ENCODE measurements at regions not wholly inside any gene's neighbourhood (a gene's known extent, or its start where the extent isn't known, plus 50 kb on each side); places are given as distances from the start of the nearest gene placed in this dataset.
"Not testable (repeated sequence)": the region's sequence is repeated elsewhere in the genome, so short reads cannot be mapped to it uniquely, and the experiment has no call there.

DNA sequence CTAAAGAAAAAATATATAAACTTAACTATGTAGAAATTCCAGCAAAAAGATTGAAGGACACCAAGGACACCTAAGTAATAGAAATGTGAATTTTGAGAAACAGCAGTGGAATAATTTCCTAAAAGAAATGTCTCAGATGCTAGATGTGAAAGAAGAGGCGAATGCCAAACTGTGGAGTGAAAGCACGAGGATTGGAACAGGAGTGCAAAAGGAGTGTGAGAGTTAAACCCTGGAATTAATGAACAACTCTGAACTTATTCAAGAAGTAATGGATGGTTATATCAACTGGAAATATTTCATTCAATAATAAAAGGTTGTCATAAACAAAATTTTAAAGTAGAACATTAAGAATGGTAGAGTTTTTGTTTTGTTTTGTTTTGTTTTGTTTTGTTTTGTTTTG is 78.5 kb upstream of the SGIP1 start:
- ATAC-seq = no peak
- intact Hi-C loops (cut with DNase I) = no loop called here
- WGBS, 3 donors = 77% methylated on average over 2 of the region's 2 CpGs
- DNase-seq = no peak
- no peaks in the 10 kb centered on the region for H3K27me3 ChIP-seq (ENCODE audit: insufficient read depth in 3 of 3, low read length in 2 of 3)
- H3K9me3 ChIP-seq = no peaks in the 10 kb centered on the region
- no peak overlapping the region for H3K4me3 ChIP-seq
- H3K36me3 ChIP-seq (ENCODE audit: insufficient read depth in 1 of 2, low read depth in 1 of 2) = no peaks in the 10 kb centered on the region
- H3K4me1 ChIP-seq = peaks cover 2% of the 10 kb centered on the region
- TF ChIP-seq, protein P1, sequence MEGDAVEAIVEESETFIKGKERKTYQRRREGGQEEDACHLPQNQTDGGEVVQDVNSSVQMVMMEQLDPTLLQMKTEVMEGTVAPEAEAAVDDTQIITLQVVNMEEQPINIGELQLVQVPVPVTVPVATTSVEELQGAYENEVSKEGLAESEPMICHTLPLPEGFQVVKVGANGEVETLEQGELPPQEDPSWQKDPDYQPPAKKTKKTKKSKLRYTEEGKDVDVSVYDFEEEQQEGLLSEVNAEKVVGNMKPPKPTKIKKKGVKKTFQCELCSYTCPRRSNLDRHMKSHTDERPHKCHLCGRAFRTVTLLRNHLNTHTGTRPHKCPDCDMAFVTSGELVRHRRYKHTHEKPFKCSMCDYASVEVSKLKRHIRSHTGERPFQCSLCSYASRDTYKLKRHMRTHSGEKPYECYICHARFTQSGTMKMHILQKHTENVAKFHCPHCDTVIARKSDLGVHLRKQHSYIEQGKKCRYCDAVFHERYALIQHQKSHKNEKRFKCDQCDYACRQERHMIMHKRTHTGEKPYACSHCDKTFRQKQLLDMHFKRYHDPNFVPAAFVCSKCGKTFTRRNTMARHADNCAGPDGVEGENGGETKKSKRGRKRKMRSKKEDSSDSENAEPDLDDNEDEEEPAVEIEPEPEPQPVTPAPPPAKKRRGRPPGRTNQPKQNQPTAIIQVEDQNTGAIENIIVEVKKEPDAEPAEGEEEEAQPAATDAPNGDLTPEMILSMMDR (IDR thresholded peaks at IDR 0.05) = no peak
- H3K27ac ChIP-seq = no peak overlapping the region

DNA sequence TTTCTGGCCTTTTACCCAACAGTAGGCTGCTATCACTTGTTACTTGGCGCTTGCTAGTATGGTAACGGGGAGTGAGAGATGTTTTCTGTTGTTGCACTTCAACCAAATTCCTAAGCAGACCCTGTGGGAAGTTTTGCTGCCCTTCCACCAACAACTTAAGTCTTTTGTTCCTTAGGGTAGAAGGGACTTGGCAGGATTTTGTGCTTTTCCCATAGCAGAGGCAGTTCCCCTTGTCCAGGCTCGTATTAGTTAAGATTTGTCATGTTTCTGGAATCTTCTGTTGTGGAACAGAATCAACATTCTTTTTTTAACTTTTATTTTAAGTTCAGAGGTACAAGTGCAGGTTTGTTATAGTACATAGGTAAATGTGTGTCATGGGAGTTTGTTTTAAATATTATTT is 73.2 kb upstream of the SGIP1 start:
- no peaks in the 10 kb centered on the region for H3K4me1 ChIP-seq
- intact Hi-C loops (cut with DNase I) = no loop called here
- H3K4me3 ChIP-seq = no peak overlapping the region
- no peaks in the 10 kb centered on the region for H3K36me3 ChIP-seq (ENCODE audit: insufficient read depth in 1 of 2, low read depth in 1 of 2)
- TF ChIP-seq, protein P1 (IDR thresholded peaks at IDR 0.05) = no peak
- ATAC-seq = no peak
- DNase-seq = no peak
- WGBS, 3 donors = 75 to 78% (median 77%) methylated on average over 3 of the region's 3 CpGs
- H3K27ac ChIP-seq = no peak overlapping the region
- H3K27me3 ChIP-seq (ENCODE audit: insufficient read depth in 3 of 3, low read length in 2 of 3) = no peaks in the 10 kb centered on the region
- H3K9me3 ChIP-seq = no peaks in the 10 kb centered on the region

DNA sequence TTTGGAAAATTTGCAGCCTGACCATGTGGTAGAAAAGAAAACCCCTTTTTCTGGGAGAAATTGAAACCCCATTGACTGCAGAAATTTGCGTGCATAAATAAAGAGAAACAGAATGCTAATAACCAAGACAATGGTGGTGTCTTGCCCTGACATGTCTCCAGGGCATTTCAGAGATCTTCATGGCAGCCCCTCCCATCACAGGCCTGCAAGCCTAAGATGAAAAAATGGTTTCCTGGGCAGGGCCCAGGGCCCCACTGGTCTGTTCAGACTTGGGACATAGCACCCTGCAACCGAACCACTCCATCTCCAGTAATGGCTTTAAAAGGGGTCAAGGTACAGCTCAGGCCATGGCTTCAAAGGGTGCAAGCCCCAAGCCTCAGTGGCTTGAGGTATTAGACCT is 71.6 kb upstream of the SGIP1 start:
- ATAC-seq = no peak
- H3K27ac ChIP-seq = no peak overlapping the region
- no peak overlapping the region for H3K4me3 ChIP-seq
- WGBS, 3 donors = 90 to 94% (median 93%) methylated on average over 2 of the region's 2 CpGs
- no peaks in the 10 kb centered on the region for H3K4me1 ChIP-seq
- no peaks in the 10 kb centered on the region for H3K27me3 ChIP-seq (ENCODE audit: insufficient read depth in 3 of 3, low read length in 2 of 3)
- H3K9me3 ChIP-seq = no peaks in the 10 kb centered on the region
- DNase-seq = no peak
- TF ChIP-seq, protein P1 (IDR thresholded peaks at IDR 0.05) = no peak
- intact Hi-C loops (cut with DNase I) = no loop called here
- H3K36me3 ChIP-seq (ENCODE audit: insufficient read depth in 1 of 2, low read depth in 1 of 2) = no peaks in the 10 kb centered on the region

DNA sequence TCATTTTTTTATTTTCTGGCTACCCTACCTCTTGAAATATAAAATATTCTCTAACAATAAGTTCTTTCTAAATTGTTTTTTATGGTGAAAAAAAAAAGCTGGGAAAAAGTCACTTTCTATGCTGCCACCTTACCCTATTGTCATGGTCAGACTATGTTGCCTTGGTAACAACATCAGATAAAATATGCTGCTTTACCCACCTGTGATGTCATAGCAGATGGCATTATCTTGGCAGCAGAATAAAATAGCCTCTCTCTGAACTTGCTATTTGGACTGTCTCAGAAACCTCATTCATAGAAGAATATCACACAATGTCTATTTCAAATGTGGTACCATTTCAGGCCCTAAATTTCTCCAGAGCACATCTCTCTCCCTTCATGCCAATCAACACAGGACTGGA is 69.6 kb upstream of the SGIP1 start:
- no peak for DNase-seq
- no peak for ATAC-seq
- H3K36me3 ChIP-seq (ENCODE audit: insufficient read depth in 1 of 2, low read depth in 1 of 2) = no peaks in the 10 kb centered on the region
- TF ChIP-seq, protein P1 (IDR thresholded peaks at IDR 0.05) = no peak
- no peaks in the 10 kb centered on the region for H3K27me3 ChIP-seq (ENCODE audit: insufficient read depth in 3 of 3, low read length in 2 of 3)
- no peak overlapping the region for H3K27ac ChIP-seq
- H3K9me3 ChIP-seq = no peaks in the 10 kb centered on the region
- no peaks in the 10 kb centered on the region for H3K4me1 ChIP-seq
- intact Hi-C loops (cut with DNase I) = no loop called here
- no peak overlapping the region for H3K4me3 ChIP-seq

DNA sequence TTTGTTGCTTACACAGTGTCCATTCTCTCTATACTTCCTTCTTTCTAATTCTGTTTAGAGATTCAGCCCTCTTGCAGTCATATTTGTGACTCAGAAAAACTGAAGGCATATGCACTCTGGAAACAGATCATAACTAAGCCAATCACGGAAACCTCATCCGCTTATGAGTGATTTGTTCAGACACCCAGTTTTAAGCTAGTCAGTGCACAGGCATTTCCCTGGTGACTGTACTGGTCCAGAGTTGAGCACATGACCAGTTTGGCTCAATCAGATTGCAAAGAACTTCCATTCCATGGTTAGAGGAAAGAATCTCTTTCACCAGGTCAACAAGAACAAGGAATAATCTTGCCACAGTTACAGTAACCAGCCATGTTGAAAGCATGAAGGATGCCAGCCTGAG is 69.2 kb upstream of the SGIP1 start:
- ATAC-seq (no peak), DNase-seq (no peak)
- H3K27me3 ChIP-seq (ENCODE audit: insufficient read depth in 3 of 3, low read length in 2 of 3) = no peaks in the 10 kb centered on the region
- no peak overlapping the region for H3K4me3 ChIP-seq
- no peak overlapping the region for H3K27ac ChIP-seq
- intact Hi-C loops (cut with DNase I) = no loop called here
- WGBS, 3 donors = 42 to 88% (median 74%) methylated on average over 2 of the region's 2 CpGs
- no peaks in the 10 kb centered on the region for H3K36me3 ChIP-seq (ENCODE audit: insufficient read depth in 1 of 2, low read depth in 1 of 2)
- no peaks in the 10 kb centered on the region for H3K9me3 ChIP-seq
- no peaks in the 10 kb centered on the region for H3K4me1 ChIP-seq
- TF ChIP-seq, protein P1 (IDR thresholded peaks at IDR 0.05) = no peak

DNA sequence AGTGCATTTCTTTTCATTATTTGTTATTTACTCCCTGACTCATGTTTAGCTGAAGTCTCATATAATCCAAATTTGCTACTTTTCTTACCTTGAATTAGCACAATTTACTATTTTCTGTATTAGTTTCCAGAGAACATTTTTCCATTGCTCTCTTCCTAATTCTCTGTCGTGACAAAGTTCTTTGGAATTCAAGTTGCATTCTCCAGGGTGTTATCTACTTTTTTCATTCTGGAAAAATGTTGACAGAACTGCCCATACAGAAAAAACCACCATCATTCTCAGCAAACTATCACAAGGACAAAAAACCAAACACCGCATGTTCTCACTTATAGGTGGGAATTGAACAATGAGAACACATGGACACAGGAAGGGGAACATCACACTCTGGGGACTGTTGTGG is 67.3 kb upstream of the SGIP1 start:
- H3K9me3 ChIP-seq; H3K4me1 ChIP-seq; H3K36me3 ChIP-seq (ENCODE audit: insufficient read depth in 1 of 2, low read depth in 1 of 2); DNase-seq; H3K4me3 ChIP-seq; H3K27ac ChIP-seq; H3K27me3 ChIP-seq (ENCODE audit: insufficient read depth in 3 of 3, low read length in 2 of 3); intact Hi-C loops (cut with DNase I); ATAC-seq: not testable (repeated sequence)
- WGBS, 3 donors = 56 to 61% (median 58%) methylated on average over 2 of the region's 2 CpGs

Data from psoas muscle (tissue), 7 donors.